ENCODE measurements at regions not wholly inside any gene's neighbourhood (a gene's known extent, or its start where the extent isn't known, plus 50 kb on each side); places are given as distances from the start of the nearest gene placed in this dataset.
A peak's percentile ranks its signal among the peaks of the same experiment; 100 is the strongest.

DNA sequence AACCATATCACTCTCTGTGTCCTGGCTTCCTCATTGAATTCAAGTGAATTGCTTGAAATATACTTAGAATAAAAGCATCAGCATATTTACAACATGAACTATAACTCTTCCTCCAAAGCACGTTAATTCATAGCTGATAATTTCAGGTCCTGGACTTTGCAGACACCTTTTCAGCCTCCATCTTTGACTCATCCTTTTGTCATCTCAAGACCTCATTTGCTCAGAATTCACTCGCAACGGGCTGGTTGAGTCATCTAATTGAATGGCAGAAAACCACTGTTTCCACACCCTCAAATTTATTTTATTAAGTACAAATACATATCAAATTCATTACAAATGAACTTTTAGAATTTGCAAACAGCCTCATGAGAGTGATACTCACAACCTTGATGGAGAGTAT, 545.7 kb downstream of the GATA3 start:
- H3K9me3 Mint-ChIP-seq (ENCODE audit: unreplicated experiment) = peaks cover 3% of the 10 kb centered on the region
- no peak for TF ChIP-seq EZH2 (IDR thresholded peaks at IDR 0.05; ENCODE audit: insufficient read depth, low read length)
- TF ChIP-seq, protein P1, sequence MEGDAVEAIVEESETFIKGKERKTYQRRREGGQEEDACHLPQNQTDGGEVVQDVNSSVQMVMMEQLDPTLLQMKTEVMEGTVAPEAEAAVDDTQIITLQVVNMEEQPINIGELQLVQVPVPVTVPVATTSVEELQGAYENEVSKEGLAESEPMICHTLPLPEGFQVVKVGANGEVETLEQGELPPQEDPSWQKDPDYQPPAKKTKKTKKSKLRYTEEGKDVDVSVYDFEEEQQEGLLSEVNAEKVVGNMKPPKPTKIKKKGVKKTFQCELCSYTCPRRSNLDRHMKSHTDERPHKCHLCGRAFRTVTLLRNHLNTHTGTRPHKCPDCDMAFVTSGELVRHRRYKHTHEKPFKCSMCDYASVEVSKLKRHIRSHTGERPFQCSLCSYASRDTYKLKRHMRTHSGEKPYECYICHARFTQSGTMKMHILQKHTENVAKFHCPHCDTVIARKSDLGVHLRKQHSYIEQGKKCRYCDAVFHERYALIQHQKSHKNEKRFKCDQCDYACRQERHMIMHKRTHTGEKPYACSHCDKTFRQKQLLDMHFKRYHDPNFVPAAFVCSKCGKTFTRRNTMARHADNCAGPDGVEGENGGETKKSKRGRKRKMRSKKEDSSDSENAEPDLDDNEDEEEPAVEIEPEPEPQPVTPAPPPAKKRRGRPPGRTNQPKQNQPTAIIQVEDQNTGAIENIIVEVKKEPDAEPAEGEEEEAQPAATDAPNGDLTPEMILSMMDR (IDR thresholded peaks at IDR 0.05; ENCODE audit: insufficient read depth, low read depth, low read length) = no peak
- H4K20me1 ChIP-seq (ENCODE audit: insufficient read depth, low read length) = no peaks in the 10 kb centered on the region
- H3K36me3 Mint-ChIP-seq (ENCODE audit: low read depth, unreplicated experiment) = no peaks in the 10 kb centered on the region
- no peaks in the 10 kb centered on the region for H3K9me3 ChIP-seq (ENCODE audit: insufficient read depth, low read depth, low read length)
- FAIRE-seq (no peak), DNase-seq (ENCODE audit: low read depth) (peak; percentile 14)
- H3K4me3 Mint-ChIP-seq (ENCODE audit: unreplicated experiment) = no peak overlapping the region
- no peaks in the 10 kb centered on the region for H3K27me3 ChIP-seq (ENCODE audit: insufficient read depth, low read length)
- H3K27ac ChIP-seq (ENCODE audit: low read depth, low read length) = no peak overlapping the region
- H3K27me3 Mint-ChIP-seq (ENCODE audit: low read depth, unreplicated experiment) = no peaks in the 10 kb centered on the region
- H3K4me2 ChIP-seq (ENCODE audit: low read length) = no peak overlapping the region
- peaks cover 5% of the 10 kb centered on the region for H3K4me1 Mint-ChIP-seq (ENCODE audit: low read depth, unreplicated experiment)
- H3K9ac ChIP-seq (ENCODE audit: low read length) = no peak overlapping the region
- no peak overlapping the region for H2AFZ ChIP-seq (ENCODE audit: low read depth, low read length)
- no peaks in the 10 kb centered on the region for H3K4me1 ChIP-seq (ENCODE audit: insufficient read depth, low read length)
- no peak overlapping the region for H3K27ac Mint-ChIP-seq (ENCODE audit: unreplicated experiment)
- H3K36me3 ChIP-seq (ENCODE audit: insufficient read depth, low read length) = no peaks in the 10 kb centered on the region
- H3K79me2 ChIP-seq (ENCODE audit: insufficient read depth, low read length) = no peaks in the 10 kb centered on the region
- H3K4me3 ChIP-seq (ENCODE audit: insufficient read depth, low read depth, low read length) = no peak overlapping the region

DNA sequence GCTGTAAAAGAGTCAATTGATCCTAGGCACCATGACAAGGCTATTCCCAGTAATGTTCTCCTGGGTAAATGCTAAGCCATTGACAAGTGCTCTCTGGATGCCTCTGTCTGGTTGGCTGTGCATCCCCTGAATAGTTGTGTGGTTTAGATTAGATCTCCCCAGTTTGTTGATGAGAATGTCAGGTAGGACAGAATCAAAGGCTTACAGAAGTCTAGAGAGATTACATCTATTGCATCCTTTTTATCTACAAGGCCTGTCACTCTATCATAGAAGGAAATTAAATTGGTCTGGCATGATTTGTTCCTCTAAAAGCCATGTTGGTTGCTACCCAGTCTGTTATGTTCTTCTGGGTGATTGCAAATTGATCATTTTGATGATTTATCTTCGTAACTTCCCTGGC, 548.3 kb downstream of the GATA3 start:
- H3K27me3 Mint-ChIP-seq (ENCODE audit: low read depth, unreplicated experiment) = no peaks in the 10 kb centered on the region
- H3K4me1 Mint-ChIP-seq (ENCODE audit: low read depth, unreplicated experiment) = peaks cover 5% of the 10 kb centered on the region
- Histone ChIP-seq H3K4me3 (ENCODE audit: insufficient read depth, low read depth, low read length) (no peak overlapping the region), H3K4me2 (ENCODE audit: low read length) (no peak overlapping the region), H3K36me3 (ENCODE audit: insufficient read depth, low read length) (no peaks in the 10 kb centered on the region), H3K79me2 (ENCODE audit: insufficient read depth, low read length) (no peaks in the 10 kb centered on the region), H3K4me1 (ENCODE audit: insufficient read depth, low read length) (no peaks in the 10 kb centered on the region), H4K20me1 (ENCODE audit: insufficient read depth, low read length) (no peaks in the 10 kb centered on the region), H3K9me3 (ENCODE audit: insufficient read depth, low read depth, low read length) (no peaks in the 10 kb centered on the region), H3K9ac (ENCODE audit: low read length) (no peak overlapping the region), H3K27ac (ENCODE audit: low read depth, low read length) (no peak overlapping the region), H2AFZ (ENCODE audit: low read depth, low read length) (no peak overlapping the region), H3K27me3 (ENCODE audit: insufficient read depth, low read length) (no peaks in the 10 kb centered on the region)
- H3K27ac Mint-ChIP-seq (ENCODE audit: unreplicated experiment) = no peak overlapping the region
- no peak for DNase-seq (ENCODE audit: low read depth)
- H3K4me3 Mint-ChIP-seq (ENCODE audit: unreplicated experiment) = no peak overlapping the region
- TF ChIP-seq EZH2 (IDR thresholded peaks at IDR 0.05; ENCODE audit: insufficient read depth, low read length) = no peak
- H3K36me3 Mint-ChIP-seq (ENCODE audit: low read depth, unreplicated experiment) = no peaks in the 10 kb centered on the region
- peaks cover 6% of the 10 kb centered on the region for H3K9me3 Mint-ChIP-seq (ENCODE audit: unreplicated experiment)
- FAIRE-seq = no peak

GRCh38 chr10:8614054-8614565, 559.6 kb downstream of the GATA3 start:
- Mint-ChIP-seq H3K36me3 (ENCODE audit: low read depth, unreplicated experiment) (no peaks in the 10 kb centered on the region), H3K4me1 (ENCODE audit: low read depth, unreplicated experiment) (peaks cover 13% of the 10 kb centered on the region), H3K4me3 (ENCODE audit: unreplicated experiment) (no peak overlapping the region), H3K27ac (ENCODE audit: unreplicated experiment) (no peak overlapping the region), H3K27me3 (ENCODE audit: low read depth, unreplicated experiment) (no peaks in the 10 kb centered on the region), H3K9me3 (ENCODE audit: unreplicated experiment) (no peaks in the 10 kb centered on the region)
- Histone ChIP-seq H3K4me1 (ENCODE audit: insufficient read depth, low read length) (no peaks in the 10 kb centered on the region), H3K4me3 (ENCODE audit: insufficient read depth, low read depth, low read length) (no peak overlapping the region), H3K27ac (ENCODE audit: low read depth, low read length) (no peak overlapping the region), H3K9me3 (ENCODE audit: insufficient read depth, low read depth, low read length) (no peaks in the 10 kb centered on the region), H2AFZ (ENCODE audit: low read depth, low read length) (no peak overlapping the region), H3K27me3 (ENCODE audit: insufficient read depth, low read length) (no peaks in the 10 kb centered on the region), H3K79me2 (ENCODE audit: insufficient read depth, low read length) (no peaks in the 10 kb centered on the region), H3K36me3 (ENCODE audit: insufficient read depth, low read length) (no peaks in the 10 kb centered on the region), H4K20me1 (ENCODE audit: insufficient read depth, low read length) (no peaks in the 10 kb centered on the region), H3K4me2 (ENCODE audit: low read length) (no peak overlapping the region), H3K9ac (ENCODE audit: low read length) (no peak overlapping the region)
- TF ChIP-seq EZH2 (IDR thresholded peaks at IDR 0.05; ENCODE audit: insufficient read depth, low read length) = no peak
- TF ChIP-seq, protein P1 (IDR thresholded peaks at IDR 0.05; ENCODE audit: insufficient read depth, low read depth, low read length) = no peak
- DNase-seq (ENCODE audit: low read depth) (no peak), FAIRE-seq (no peak)
